MM.1S (cell line): ENCODE measurements at regions not wholly inside any gene's neighbourhood (a gene's known extent, or its start where the extent isn't known, plus 50 kb on each side); places are given as distances from the start of the nearest gene placed in this dataset.

Experiments
- DNase-seq: peaks from one replicate; pipeline ENCODE4 v3.0.0-alpha.2; 2015
- H2AFZ ChIP-seq: fragments of 300-600 bp; sonication (generic); 2 replicates; pipeline ENCODE4 v1.6.0; 2016; ENCODE audit warnings: antibody characterized with exemption, low read length
- H3F3A ChIP-seq: fragments of 300-600 bp; sonication (generic); 2 replicates; pipeline ENCODE4 v1.6.1; 2016; ENCODE audit warnings: mild to moderate bottlenecking, antibody characterized with exemption, low read length, moderate library complexity, mixed read lengths; ENCODE audit not compliant: insufficient read depth
- H3K27ac ChIP-seq: fragments of 300-600 bp; sonication (generic); 2 replicates; pipeline ENCODE4 v1.5.1; 2016; ENCODE audit warnings: mild to moderate bottlenecking, low read length
- H3K27me3 ChIP-seq: fragments of 300-600 bp; sonication (generic); replicated peaks from 2 replicates; pipeline ENCODE4 v1.6.0; 2016; ENCODE audit warnings: low read length; ENCODE audit not compliant: insufficient read depth
- H3K36me3 ChIP-seq: fragments of 300-600 bp; sonication (generic); replicated peaks from 2 replicates; pipeline ENCODE4 v1.6.1; 2016; ENCODE audit warnings: mild to moderate bottlenecking, low read length, mixed read lengths; ENCODE audit not compliant: insufficient read depth
- H3K4me1 ChIP-seq: fragments of 300-600 bp; sonication (generic); 2 replicates; pipeline ENCODE4 v1.6.1; 2016; ENCODE audit warnings: low read length, mixed read lengths
- H3K4me2 ChIP-seq: fragments of 300-600 bp; sonication (generic); 2 replicates; pipeline ENCODE4 v1.6.0; 2016; ENCODE audit warnings: low read depth, low read length
- H3K4me3 ChIP-seq: fragments of 300-600 bp; sonication (generic); 2 replicates; pipeline ENCODE4 v1.5.1; 2016; ENCODE audit warnings: low read length, mixed read lengths
- H3K79me2 ChIP-seq: fragments of 300-600 bp; sonication (generic); 2 replicates; pipeline ENCODE4 v1.6.1; 2016; ENCODE audit warnings: mixed run types, low read length, mixed read lengths
- H3K9ac ChIP-seq: fragments of 300-600 bp; sonication (generic); 2 replicates; pipeline ENCODE4 v1.6.1; 2016; ENCODE audit warnings: low read length, mixed read lengths
- H3K9me2 ChIP-seq: fragments of 300-600 bp; sonication (generic); replicated peaks from 2 replicates; pipeline ENCODE4 v1.6.1; 2016; ENCODE audit warnings: mild to moderate bottlenecking, low read length, mixed read lengths; ENCODE audit not compliant: insufficient read depth
- H3K9me3 ChIP-seq: fragments of 300-600 bp; sonication (generic); replicated peaks from 2 replicates; pipeline ENCODE4 v1.6.1; 2016; ENCODE audit warnings: mild to moderate bottlenecking, low read length, mixed read lengths; ENCODE audit not compliant: insufficient read depth
- H4K20me1 ChIP-seq: fragments of 300-600 bp; sonication (generic); 2 replicates; pipeline ENCODE4 v1.6.1; 2016; ENCODE audit warnings: mild to moderate bottlenecking, low read length, moderate library complexity, mixed read lengths; ENCODE audit not compliant: insufficient read depth
- EZH2 ChIP-seq: fragments of 300-600 bp; sonication (generic); optimal IDR thresholded peaks from 2 replicates; pipeline ENCODE3; 2017; ENCODE audit warnings: low read depth, mild to moderate bottlenecking, antibody characterized with exemption, low read length, mixed read lengths
- EZH2phosphoT487 ChIP-seq: fragments of 300-600 bp; sonication (generic); IDR thresholded peaks from 2 replicates; pipeline ENCODE4 v1.6.1; 2018; ENCODE audit warnings: antibody characterized with exemption, low read length
- TF ChIP-seq, protein P1 (sequence below): fragments of 300-600 bp; sonication (generic); IDR thresholded peaks from 2 replicates; pipeline ENCODE4 v1.5.1; 2016; ENCODE audit warnings: antibody characterized with exemption, low read length, mixed read lengths

DNA sequence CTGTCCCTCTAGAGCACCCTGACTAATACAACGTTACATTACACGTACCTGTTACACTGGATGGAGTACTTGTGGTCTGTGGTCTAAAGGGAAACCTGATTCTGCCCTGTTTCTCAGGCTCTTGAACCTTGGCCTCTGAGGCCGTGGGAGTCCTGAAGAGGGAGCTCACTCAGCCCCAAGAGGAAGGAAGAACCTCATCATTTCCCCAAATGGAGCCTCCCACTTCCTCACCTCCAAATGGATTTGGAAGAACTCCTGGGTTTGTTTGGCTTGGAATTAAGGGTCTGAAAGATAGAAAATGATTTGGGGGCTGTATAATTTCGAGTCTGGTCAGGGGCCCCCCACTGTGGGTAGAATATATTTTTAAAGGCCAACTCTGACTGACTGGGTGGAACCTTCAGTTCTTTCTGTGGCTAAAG is 200.2 kb downstream of the SEMA6A start:
- Histone ChIP-seq H3K4me3 (no peak overlapping the region), H3K36me3 (no peaks in the 10 kb centered on the region), H3K9me2 (no peaks in the 10 kb centered on the region), H3K9ac (no peak overlapping the region), H3K27ac (no peak overlapping the region), H2AFZ (no peak overlapping the region), H3K79me2 (no peaks in the 10 kb centered on the region), H3K4me2 (no peak overlapping the region), H3K9me3 (no peaks in the 10 kb centered on the region), H3F3A (no peaks in the 10 kb centered on the region), H3K4me1 (no peaks in the 10 kb centered on the region), H4K20me1 (no peaks in the 10 kb centered on the region), H3K27me3 (no peaks in the 10 kb centered on the region)
- no peak for TF ChIP-seq EZH2phosphoT487
- TF ChIP-seq, protein P1, sequence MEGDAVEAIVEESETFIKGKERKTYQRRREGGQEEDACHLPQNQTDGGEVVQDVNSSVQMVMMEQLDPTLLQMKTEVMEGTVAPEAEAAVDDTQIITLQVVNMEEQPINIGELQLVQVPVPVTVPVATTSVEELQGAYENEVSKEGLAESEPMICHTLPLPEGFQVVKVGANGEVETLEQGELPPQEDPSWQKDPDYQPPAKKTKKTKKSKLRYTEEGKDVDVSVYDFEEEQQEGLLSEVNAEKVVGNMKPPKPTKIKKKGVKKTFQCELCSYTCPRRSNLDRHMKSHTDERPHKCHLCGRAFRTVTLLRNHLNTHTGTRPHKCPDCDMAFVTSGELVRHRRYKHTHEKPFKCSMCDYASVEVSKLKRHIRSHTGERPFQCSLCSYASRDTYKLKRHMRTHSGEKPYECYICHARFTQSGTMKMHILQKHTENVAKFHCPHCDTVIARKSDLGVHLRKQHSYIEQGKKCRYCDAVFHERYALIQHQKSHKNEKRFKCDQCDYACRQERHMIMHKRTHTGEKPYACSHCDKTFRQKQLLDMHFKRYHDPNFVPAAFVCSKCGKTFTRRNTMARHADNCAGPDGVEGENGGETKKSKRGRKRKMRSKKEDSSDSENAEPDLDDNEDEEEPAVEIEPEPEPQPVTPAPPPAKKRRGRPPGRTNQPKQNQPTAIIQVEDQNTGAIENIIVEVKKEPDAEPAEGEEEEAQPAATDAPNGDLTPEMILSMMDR = no peak
- no peak for TF ChIP-seq EZH2
- DNase-seq = no peak

DNA sequence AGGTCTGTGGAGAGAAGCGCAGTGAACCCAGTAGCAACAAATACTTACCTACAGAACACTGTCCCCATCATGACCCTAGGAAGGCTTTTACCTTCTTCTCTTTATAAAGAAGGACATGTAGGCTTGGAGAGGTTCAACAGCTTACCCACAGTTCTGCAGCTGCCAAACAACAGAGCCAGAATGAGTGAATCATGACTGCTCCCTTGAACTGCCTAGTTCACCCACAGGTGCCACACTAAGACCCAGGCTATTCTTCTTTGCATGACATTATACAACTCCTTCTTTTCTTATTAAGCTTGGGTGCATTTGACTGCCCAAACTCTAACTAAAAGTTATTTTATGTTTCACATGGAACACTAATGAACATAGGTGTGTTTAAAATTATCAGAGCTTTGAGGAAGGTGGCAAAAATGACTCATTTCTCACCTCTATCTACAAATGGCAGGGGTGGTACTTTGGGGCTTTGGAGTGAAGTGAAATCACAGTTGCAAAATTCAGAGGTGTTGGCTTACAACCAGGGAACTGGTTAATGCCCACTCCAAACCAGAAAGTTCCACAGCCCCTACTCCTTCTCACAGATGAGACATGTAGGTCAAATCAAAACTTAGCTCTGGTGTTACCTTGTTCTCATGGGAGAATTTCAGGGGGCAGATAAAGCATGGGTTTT is 201.6 kb downstream of the SEMA6A start:
- Histone ChIP-seq H3K9me3 (no peaks in the 10 kb centered on the region), H3K36me3 (no peaks in the 10 kb centered on the region), H3K4me2 (no peak overlapping the region), H3K27me3 (no peaks in the 10 kb centered on the region), H3K4me1 (no peaks in the 10 kb centered on the region), H3K4me3 (no peak overlapping the region), H4K20me1 (no peaks in the 10 kb centered on the region), H3K27ac (no peak overlapping the region), H2AFZ (no peak overlapping the region), H3K9ac (no peak overlapping the region), H3F3A (no peaks in the 10 kb centered on the region), H3K79me2 (no peaks in the 10 kb centered on the region), H3K9me2 (no peaks in the 10 kb centered on the region)
- TF ChIP-seq EZH2phosphoT487 = no peak
- TF ChIP-seq, protein P1 = no peak
- TF ChIP-seq EZH2 = no peak
- DNase-seq = no peak

DNA sequence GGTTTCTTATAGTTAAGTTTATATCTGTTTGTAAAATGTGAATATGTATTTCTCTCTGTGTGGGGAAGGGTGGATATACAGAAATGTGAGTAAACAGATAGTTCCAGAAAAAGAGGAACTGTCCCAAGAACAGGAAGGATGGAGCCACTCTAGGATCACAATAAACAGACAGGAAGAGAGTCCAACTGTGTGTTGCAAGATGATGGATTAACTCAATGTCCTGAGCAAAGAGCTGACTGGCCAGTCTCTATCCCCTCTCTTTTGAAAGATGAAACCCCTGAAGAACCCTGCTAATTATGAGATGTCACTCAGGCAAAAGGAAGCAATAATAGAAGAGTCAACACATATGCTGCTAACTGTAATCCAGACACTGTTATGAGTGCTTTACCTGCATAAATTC is 202.7 kb downstream of the SEMA6A start:
- no peak overlapping the region for H3K27ac ChIP-seq

More for the DNA sequence above, 202.7 kb downstream of the SEMA6A start:
- no peak for TF ChIP-seq EZH2phosphoT487
- no peak for TF ChIP-seq EZH2
- TF ChIP-seq, protein P1 = no peak
- H3K27me3 ChIP-seq = no peaks in the 10 kb centered on the region
- H3F3A ChIP-seq = no peaks in the 10 kb centered on the region; the same call in 1 of the 2 replicates
- H3K79me2 ChIP-seq = no peaks in the 10 kb centered on the region
- no peaks in the 10 kb centered on the region for H3K9me2 ChIP-seq
- H3K9me3 ChIP-seq = no peaks in the 10 kb centered on the region
- no peaks in the 10 kb centered on the region for H4K20me1 ChIP-seq
- no peak overlapping the region for H2AFZ ChIP-seq
- H3K4me2 ChIP-seq = no peak overlapping the region
- no peaks in the 10 kb centered on the region for H3K4me1 ChIP-seq
- H3K36me3 ChIP-seq = no peaks in the 10 kb centered on the region
- H3K9ac ChIP-seq = no peak overlapping the region
- H3K4me3 ChIP-seq = no peak overlapping the region
- DNase-seq = no peak
